Neural progenitor cell (in vitro differentiated cells): ENCODE measurements at regions not wholly inside any gene's neighbourhood (a gene's known extent, or its start where the extent isn't known, plus 50 kb on each side); places are given as distances from the start of the nearest gene placed in this dataset.

ENCODE experiments used
- DNase-seq: peaks from one replicate; pipeline ENCODE4 v3.0.0-alpha.2; 2016; ENCODE audit warnings: low spot score
- H2AFZ ChIP-seq: fragments of 200-600 bp; sonication (generic); replicated peaks from 2 replicates; pipeline ENCODE4 v1.6.1; 2016; ENCODE audit warnings: antibody characterized with exemption
- H3F3A ChIP-seq: fragments of 200-600 bp; sonication (generic); 2 replicates; pipeline ENCODE4 v1.6.1; 2016; ENCODE audit warnings: antibody characterized with exemption, low read depth
- H3K27ac ChIP-seq: fragments of 200-600 bp; sonication (generic); 2 replicates; pipeline ENCODE4 v1.5.1; 2016; ENCODE audit warnings: mild to moderate bottlenecking
- H3K27me3 ChIP-seq: fragments of 200-600 bp; sonication (generic); 2 replicates; pipeline ENCODE4 v1.6.1; 2016; ENCODE audit warnings: mild to moderate bottlenecking, moderate library complexity
- H3K36me3 ChIP-seq: fragments of 200-600 bp; sonication (generic); 2 replicates; pipeline ENCODE4 v1.5.1; 2016
- H3K4me1 ChIP-seq: fragments of 200-600 bp; sonication (generic); 2 replicates; pipeline ENCODE4 v1.6.1; 2016; ENCODE audit warnings: mixed run types
- H3K4me2 ChIP-seq: fragments of 200-600 bp; sonication (generic); 2 replicates; pipeline ENCODE4 v1.6.1; 2016
- H3K4me3 ChIP-seq: fragments of 200-600 bp; sonication (generic); 2 replicates; pipeline ENCODE4 v1.5.1; 2016
- H3K79me2 ChIP-seq: fragments of 200-600 bp; sonication (generic); 2 replicates; pipeline ENCODE4 v1.6.1; 2016; ENCODE audit warnings: low read depth
- H3K9ac ChIP-seq: fragments of 200-600 bp; sonication (generic); 2 replicates; pipeline ENCODE4 v1.6.1; 2016
- H3K9me3 ChIP-seq: fragments of 200-600 bp; sonication (generic); 2 replicates; pipeline ENCODE4 v1.5.1; 2016; ENCODE audit warnings: low read depth
- H4K20me1 ChIP-seq: fragments of 200-600 bp; sonication (generic); 2 replicates; pipeline ENCODE4 v1.6.1; 2016; ENCODE audit warnings: low read depth
- H3K27ac Mint-ChIP-seq: 3 replicates; pipeline ENCODE4 v1.8.0; 2021; ENCODE audit warnings: mixed read lengths
- H3K27me3 Mint-ChIP-seq: 2 replicates; pipeline ENCODE4 v1.8.0; 2022; ENCODE audit warnings: low read depth, mild to moderate bottlenecking, inconsistent platforms, moderate library complexity, mixed read lengths; ENCODE audit not compliant: insufficient read depth
- H3K36me3 Mint-ChIP-seq: 3 replicates; pipeline ENCODE4 v1.8.0; 2021; ENCODE audit warnings: mixed read lengths
- H3K4me1 Mint-ChIP-seq: 3 replicates; pipeline ENCODE4 v1.8.0; 2021; ENCODE audit warnings: mixed read lengths
- H3K4me3 Mint-ChIP-seq: 3 replicates; pipeline ENCODE4 v1.8.0; 2021; ENCODE audit warnings: mild to moderate bottlenecking, moderate library complexity, mixed read lengths
- H3K9me3 Mint-ChIP-seq: 3 replicates; pipeline ENCODE4 v1.8.0; 2020; ENCODE audit warnings: mixed read lengths
- EZH2 ChIP-seq: fragments of 200-600 bp; sonication (generic); IDR thresholded peaks from 2 replicates; pipeline ENCODE4 v1.6.1; 2017; ENCODE audit warnings: antibody characterized with exemption, mild to moderate bottlenecking, moderate library complexity
- EZH2phosphoT487 ChIP-seq: fragments of 200-600 bp; sonication (generic); IDR thresholded peaks from 2 replicates; pipeline ENCODE4 v1.6.1; 2017; ENCODE audit warnings: antibody characterized with exemption
- TF ChIP-seq, protein P1 (sequence below): fragments of 200-600 bp; sonication (generic); IDR thresholded peaks from 2 replicates; pipeline ENCODE4 v1.5.1; 2017; ENCODE audit warnings: antibody characterized with exemption, mild to moderate bottlenecking

DNA sequence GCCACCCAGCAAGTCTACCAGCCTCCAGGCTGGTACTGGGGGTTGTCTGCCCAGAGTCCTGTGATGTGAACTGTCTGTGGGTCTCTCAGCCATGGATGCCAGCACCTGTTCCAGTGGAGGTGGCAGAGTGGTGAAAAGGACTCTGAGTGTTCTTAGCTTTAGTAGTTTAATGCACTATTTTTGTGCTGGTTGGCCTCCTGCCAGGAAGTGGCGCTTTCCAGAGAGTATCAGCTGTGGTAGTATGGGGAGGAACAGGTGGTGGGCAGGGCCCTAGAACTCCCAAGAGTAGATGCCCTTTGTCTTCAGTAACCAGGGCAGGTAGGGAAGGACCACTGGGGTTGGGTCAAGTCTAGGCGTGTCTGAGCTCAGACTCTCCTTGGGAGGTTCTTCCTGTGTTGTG is 356.7 kb downstream of the STK39 start:
- Histone ChIP-seq H3K79me2 (no peaks in the 10 kb centered on the region), H3K4me3 (no peak overlapping the region), H4K20me1 (no peaks in the 10 kb centered on the region), H3K9ac (no peak overlapping the region), H3K27ac (no peak overlapping the region), H3K4me1 (no peaks in the 10 kb centered on the region), H2AFZ (no peak overlapping the region), H3K4me2 (no peak overlapping the region), H3K9me3 (peaks cover 12% of the 10 kb centered on the region), H3K36me3 (peaks cover 3% of the 10 kb centered on the region), H3K27me3 (no peaks in the 10 kb centered on the region), H3F3A (no peaks in the 10 kb centered on the region)
- H3K4me1 Mint-ChIP-seq: no peaks in the 10 kb centered on the region
- no peak overlapping the region for H3K4me3 Mint-ChIP-seq
- H3K9me3 Mint-ChIP-seq: peaks cover 23% of the 10 kb centered on the region
- TF ChIP-seq EZH2 (no peak), EZH2phosphoT487 (no peak)
- TF ChIP-seq, protein P1, sequence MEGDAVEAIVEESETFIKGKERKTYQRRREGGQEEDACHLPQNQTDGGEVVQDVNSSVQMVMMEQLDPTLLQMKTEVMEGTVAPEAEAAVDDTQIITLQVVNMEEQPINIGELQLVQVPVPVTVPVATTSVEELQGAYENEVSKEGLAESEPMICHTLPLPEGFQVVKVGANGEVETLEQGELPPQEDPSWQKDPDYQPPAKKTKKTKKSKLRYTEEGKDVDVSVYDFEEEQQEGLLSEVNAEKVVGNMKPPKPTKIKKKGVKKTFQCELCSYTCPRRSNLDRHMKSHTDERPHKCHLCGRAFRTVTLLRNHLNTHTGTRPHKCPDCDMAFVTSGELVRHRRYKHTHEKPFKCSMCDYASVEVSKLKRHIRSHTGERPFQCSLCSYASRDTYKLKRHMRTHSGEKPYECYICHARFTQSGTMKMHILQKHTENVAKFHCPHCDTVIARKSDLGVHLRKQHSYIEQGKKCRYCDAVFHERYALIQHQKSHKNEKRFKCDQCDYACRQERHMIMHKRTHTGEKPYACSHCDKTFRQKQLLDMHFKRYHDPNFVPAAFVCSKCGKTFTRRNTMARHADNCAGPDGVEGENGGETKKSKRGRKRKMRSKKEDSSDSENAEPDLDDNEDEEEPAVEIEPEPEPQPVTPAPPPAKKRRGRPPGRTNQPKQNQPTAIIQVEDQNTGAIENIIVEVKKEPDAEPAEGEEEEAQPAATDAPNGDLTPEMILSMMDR: no peak
- no peaks in the 10 kb centered on the region for H3K36me3 Mint-ChIP-seq
- no peaks in the 10 kb centered on the region for H3K27me3 Mint-ChIP-seq
- no peak overlapping the region for H3K27ac Mint-ChIP-seq
- DNase-seq: no peak

- no peaks in the 10 kb centered on the region for H3K36me3 Mint-ChIP-seq
- no peaks in the 10 kb centered on the region for H3K9me3 Mint-ChIP-seq
- no peaks in the 10 kb centered on the region for H3K27me3 Mint-ChIP-seq
- no peak overlapping the region for H3K27ac ChIP-seq
- no peaks in the 10 kb centered on the region for H4K20me1 ChIP-seq
- H3K4me1 ChIP-seq: peaks cover 10% of the 10 kb centered on the region
- H3K9me3 ChIP-seq: no peaks in the 10 kb centered on the region
- no peak overlapping the region for H3K4me3 Mint-ChIP-seq
- no peaks in the 10 kb centered on the region for H3K36me3 ChIP-seq
- H3K4me2 ChIP-seq: no peak overlapping the region
- H3K27me3 ChIP-seq: no peaks in the 10 kb centered on the region
- no peak for DNase-seq
- H2AFZ ChIP-seq: peak overlapping the region; percentile 35
- H3K79me2 ChIP-seq: no peaks in the 10 kb centered on the region
- H3K9ac ChIP-seq: no peak overlapping the region
- TF ChIP-seq EZH2 (no peak), EZH2phosphoT487 (no peak)
- TF ChIP-seq, protein P1: no peak
- no peak overlapping the region for H3K4me3 ChIP-seq
- no peaks in the 10 kb centered on the region for H3K4me1 Mint-ChIP-seq
- H3F3A ChIP-seq: peaks cover 5% of the 10 kb centered on the region
- H3K27ac Mint-ChIP-seq: no peak overlapping the region
Observed at GRCh38 chr2:167880415-167880814, 367.0 kb downstream of the STK39 start.

DNA sequence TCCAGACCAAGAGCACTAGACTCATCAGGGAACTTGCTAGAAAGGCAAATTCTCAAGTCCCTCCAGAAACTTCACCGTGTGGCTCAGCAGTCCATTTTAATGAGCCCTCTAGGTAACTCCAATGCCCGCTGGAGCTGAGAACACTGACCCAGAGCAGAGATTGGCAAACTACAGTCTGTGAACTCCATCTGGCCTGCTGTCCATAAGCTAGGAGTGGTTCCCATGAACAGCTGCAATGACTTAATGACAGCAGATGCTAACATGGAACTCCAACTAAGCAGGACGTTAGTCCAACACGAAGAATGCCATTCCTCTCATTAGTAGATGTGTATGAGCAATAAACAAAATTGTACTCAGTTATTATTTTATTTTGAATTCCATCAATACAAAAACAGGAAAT is 371.9 kb downstream of the STK39 start:
- H4K20me1 ChIP-seq: no peaks in the 10 kb centered on the region
- H3K79me2 ChIP-seq: no peaks in the 10 kb centered on the region
- H3K27me3 ChIP-seq: no peaks in the 10 kb centered on the region
- Mint-ChIP-seq H3K36me3 (no peaks in the 10 kb centered on the region), H3K27me3 (no peaks in the 10 kb centered on the region), H3K27ac (no peak overlapping the region), H3K4me3 (no peak overlapping the region), H3K9me3 (no peaks in the 10 kb centered on the region), H3K4me1 (no peaks in the 10 kb centered on the region)
- no peak overlapping the region for H3K27ac ChIP-seq
- DNase-seq: no peak
- H3K36me3 ChIP-seq: no peaks in the 10 kb centered on the region
- H2AFZ ChIP-seq: no peak overlapping the region
- no peaks in the 10 kb centered on the region for H3F3A ChIP-seq
- H3K4me1 ChIP-seq: peaks cover 3% of the 10 kb centered on the region
- H3K4me3 ChIP-seq: no peak overlapping the region
- no peak overlapping the region for H3K4me2 ChIP-seq
- H3K9ac ChIP-seq: no peak overlapping the region
- TF ChIP-seq EZH2: no peak
- TF ChIP-seq, protein P1: no peak
- TF ChIP-seq EZH2phosphoT487: no peak
- no peaks in the 10 kb centered on the region for H3K9me3 ChIP-seq

DNA sequence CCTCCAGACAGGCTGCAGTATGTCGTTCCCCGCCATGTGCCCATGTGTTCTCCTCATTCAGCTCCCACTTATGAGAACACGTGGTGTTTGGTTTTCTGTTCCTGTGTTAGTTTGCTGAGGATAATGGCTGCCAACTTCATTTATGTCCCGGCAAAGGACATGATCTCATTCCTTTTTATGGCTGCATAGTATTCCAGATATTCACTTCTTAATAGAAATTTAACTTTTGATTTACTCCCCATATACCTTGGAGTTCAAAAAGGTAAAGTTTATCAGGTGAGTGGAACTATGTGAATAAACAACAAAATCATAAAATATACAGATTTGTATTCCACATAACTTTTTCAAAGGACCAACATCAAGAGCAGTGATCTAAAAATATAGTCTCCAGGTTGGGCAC is 372.6 kb downstream of the STK39 start:
- no peak overlapping the region for H3K4me3 Mint-ChIP-seq
- no peaks in the 10 kb centered on the region for H3K27me3 ChIP-seq
- H3K4me2 ChIP-seq: no peak overlapping the region
- no peaks in the 10 kb centered on the region for H3K4me1 ChIP-seq
- H4K20me1 ChIP-seq: no peaks in the 10 kb centered on the region
- H3K9me3 Mint-ChIP-seq: no peaks in the 10 kb centered on the region
- no peak overlapping the region for H3K27ac Mint-ChIP-seq
- TF ChIP-seq EZH2phosphoT487 (no peak), EZH2 (no peak)
- TF ChIP-seq, protein P1: no peak
- H3K36me3 ChIP-seq: no peaks in the 10 kb centered on the region
- no peaks in the 10 kb centered on the region for H3K27me3 Mint-ChIP-seq
- no peak overlapping the region for H3K9ac ChIP-seq
- H3K9me3 ChIP-seq: no peaks in the 10 kb centered on the region
- no peaks in the 10 kb centered on the region for H3K36me3 Mint-ChIP-seq
- H3K4me3 ChIP-seq: no peak overlapping the region
- no peaks in the 10 kb centered on the region for H3K4me1 Mint-ChIP-seq
- no peaks in the 10 kb centered on the region for H3F3A ChIP-seq
- H3K27ac ChIP-seq: no peak overlapping the region
- H3K79me2 ChIP-seq: no peaks in the 10 kb centered on the region
- DNase-seq: no peak
- no peak overlapping the region for H2AFZ ChIP-seq
